ENCODE measurements at regions not wholly inside any gene's neighbourhood (a gene's known extent, or its start where the extent isn't known, plus 50 kb on each side); places are given as distances from the start of the nearest gene placed in this dataset.

DNA sequence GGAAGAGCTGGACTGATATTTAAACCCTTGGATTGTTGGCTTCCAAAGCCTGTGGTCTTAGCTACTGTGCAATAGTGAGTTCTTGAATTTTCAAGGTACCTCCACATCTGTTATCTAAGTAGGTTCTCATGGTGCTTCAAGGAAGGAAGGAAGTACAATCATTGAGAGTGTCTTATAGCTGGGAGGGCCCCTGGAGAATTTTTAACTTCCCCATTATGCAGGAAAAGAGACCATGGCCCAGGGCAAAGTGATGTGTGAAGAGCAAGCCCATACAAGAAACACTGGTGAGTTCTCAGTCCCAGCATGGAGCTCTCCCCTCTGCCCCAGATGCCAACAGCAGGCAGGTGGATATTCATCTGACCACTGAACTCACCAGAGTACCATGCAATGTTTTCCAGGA lies 169.0 kb upstream of the IRX6 start:
- Histone ChIP-seq H3K27ac (ENCODE audit: insufficient read depth, low read length) (no peak overlapping the region), H3K4me1 (ENCODE audit: control insufficient read depth, extremely low read depth, insufficient read depth, low read length) (no peaks in the 10 kb centered on the region), H2AFZ (ENCODE audit: low read length) (no peak overlapping the region), H3K4me3 (replicated peaks in 1 of 4; ENCODE audit: control extremely low read depth in 1 of 4, insufficient read depth in 1 of 4, low read depth in 3 of 4, low read length in 4 of 4) (no peak overlapping the region), H3K9me3 (ENCODE audit: control insufficient read depth, insufficient read depth, low read depth, low read length) (no peaks in the 10 kb centered on the region), H3K36me3 (ENCODE audit: control insufficient read depth, insufficient read depth, low read length) (no peaks in the 10 kb centered on the region), H3K4me2 (ENCODE audit: extremely low read depth, insufficient read depth, low read length) (no peak overlapping the region), H3K79me2 (ENCODE audit: control insufficient read depth, insufficient read depth, low read length) (no peaks in the 10 kb centered on the region), H4K20me1 (ENCODE audit: control insufficient read depth, extremely low read depth, insufficient read depth, low read length) (no peaks in the 10 kb centered on the region), H3K9ac (ENCODE audit: insufficient read depth, low read length) (no peak overlapping the region), H3K27me3 (ENCODE audit: control insufficient read depth, insufficient read depth, low read length) (no peaks in the 10 kb centered on the region)
- DNase-seq (ENCODE audit: low read depth in 2 of 2), result no peak
- TF ChIP-seq, protein P1, sequence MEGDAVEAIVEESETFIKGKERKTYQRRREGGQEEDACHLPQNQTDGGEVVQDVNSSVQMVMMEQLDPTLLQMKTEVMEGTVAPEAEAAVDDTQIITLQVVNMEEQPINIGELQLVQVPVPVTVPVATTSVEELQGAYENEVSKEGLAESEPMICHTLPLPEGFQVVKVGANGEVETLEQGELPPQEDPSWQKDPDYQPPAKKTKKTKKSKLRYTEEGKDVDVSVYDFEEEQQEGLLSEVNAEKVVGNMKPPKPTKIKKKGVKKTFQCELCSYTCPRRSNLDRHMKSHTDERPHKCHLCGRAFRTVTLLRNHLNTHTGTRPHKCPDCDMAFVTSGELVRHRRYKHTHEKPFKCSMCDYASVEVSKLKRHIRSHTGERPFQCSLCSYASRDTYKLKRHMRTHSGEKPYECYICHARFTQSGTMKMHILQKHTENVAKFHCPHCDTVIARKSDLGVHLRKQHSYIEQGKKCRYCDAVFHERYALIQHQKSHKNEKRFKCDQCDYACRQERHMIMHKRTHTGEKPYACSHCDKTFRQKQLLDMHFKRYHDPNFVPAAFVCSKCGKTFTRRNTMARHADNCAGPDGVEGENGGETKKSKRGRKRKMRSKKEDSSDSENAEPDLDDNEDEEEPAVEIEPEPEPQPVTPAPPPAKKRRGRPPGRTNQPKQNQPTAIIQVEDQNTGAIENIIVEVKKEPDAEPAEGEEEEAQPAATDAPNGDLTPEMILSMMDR (conservative IDR thresholded peaks at IDR 0.05 in 1 of 2, IDR thresholded peaks at IDR 0.05 in 1 of 2; ENCODE audit: low read depth in 1 of 2, low read length in 2 of 2), result no peak
- no peak for TF ChIP-seq EZH2 (IDR thresholded peaks at IDR 0.05; ENCODE audit: low read length, missing control alignments)

DNA sequence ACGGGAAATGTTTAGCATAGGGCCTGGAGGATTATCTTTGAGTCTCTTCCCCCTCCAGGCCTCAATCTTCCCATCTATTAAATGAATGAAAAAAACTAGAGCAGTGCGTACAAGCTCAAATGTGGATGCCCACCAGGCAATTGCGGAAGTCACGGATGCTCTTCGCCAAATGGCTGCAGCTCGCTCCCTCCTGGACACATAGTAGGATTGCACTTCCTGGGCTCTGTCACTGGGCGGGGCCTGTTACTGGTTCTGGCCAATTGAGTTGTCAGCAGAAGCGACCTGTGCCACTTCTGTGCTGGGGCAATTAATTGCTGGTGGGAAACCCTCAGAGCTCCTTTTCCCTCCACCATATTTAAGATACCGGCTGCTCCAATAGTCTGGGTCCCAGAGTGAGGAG lies 168.2 kb upstream of the IRX6 start:
- DNase-seq (ENCODE audit: low read depth in 2 of 2), result no peak
- no peak overlapping the region for H3K4me2 ChIP-seq (ENCODE audit: extremely low read depth, insufficient read depth, low read length)
- H3K9me3 ChIP-seq (ENCODE audit: control insufficient read depth, insufficient read depth, low read depth, low read length), result no peaks in the 10 kb centered on the region
- no peaks in the 10 kb centered on the region for H3K79me2 ChIP-seq (ENCODE audit: control insufficient read depth, insufficient read depth, low read length)
- TF ChIP-seq, protein P1 (conservative IDR thresholded peaks at IDR 0.05 in 1 of 2, IDR thresholded peaks at IDR 0.05 in 1 of 2; ENCODE audit: low read depth in 1 of 2, low read length in 2 of 2), result no peak
- no peak for TF ChIP-seq EZH2 (IDR thresholded peaks at IDR 0.05; ENCODE audit: low read length, missing control alignments)
- no peak overlapping the region for H3K27ac ChIP-seq (ENCODE audit: insufficient read depth, low read length)
- H3K4me3 ChIP-seq (replicated peaks in 1 of 4; ENCODE audit: control extremely low read depth in 1 of 4, insufficient read depth in 1 of 4, low read depth in 3 of 4, low read length in 4 of 4), result no peak overlapping the region
- H3K27me3 ChIP-seq (ENCODE audit: control insufficient read depth, insufficient read depth, low read length), result no peaks in the 10 kb centered on the region
- no peaks in the 10 kb centered on the region for H3K36me3 ChIP-seq (ENCODE audit: control insufficient read depth, insufficient read depth, low read length)
- no peak overlapping the region for H3K9ac ChIP-seq (ENCODE audit: insufficient read depth, low read length)
- H4K20me1 ChIP-seq (ENCODE audit: control insufficient read depth, extremely low read depth, insufficient read depth, low read length), result no peaks in the 10 kb centered on the region
- H3K4me1 ChIP-seq (ENCODE audit: control insufficient read depth, extremely low read depth, insufficient read depth, low read length), result no peaks in the 10 kb centered on the region
- H2AFZ ChIP-seq (ENCODE audit: low read length), result no peak overlapping the region

DNA sequence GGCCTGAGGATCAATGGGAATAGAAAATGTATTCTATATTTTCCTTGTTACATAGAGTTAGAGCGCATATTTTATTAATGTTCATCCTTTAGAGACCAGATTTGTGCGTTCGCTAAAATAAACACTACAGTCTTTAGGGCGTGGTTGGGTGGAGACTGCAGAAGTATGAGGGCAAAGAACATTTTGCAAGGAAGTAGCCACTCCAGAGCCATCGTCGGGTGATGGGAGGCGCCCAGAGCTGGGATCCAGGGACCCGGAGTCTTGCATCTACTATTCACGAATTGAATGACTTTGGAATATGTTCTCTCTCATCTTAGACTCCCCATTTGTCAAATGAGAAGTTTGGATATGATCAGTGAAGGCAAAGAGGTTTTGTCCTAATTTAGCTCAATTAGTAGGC lies 154.2 kb upstream of the IRX6 start:
- TF ChIP-seq, protein P1 (conservative IDR thresholded peaks at IDR 0.05 in 1 of 2, IDR thresholded peaks at IDR 0.05 in 1 of 2; ENCODE audit: low read depth in 1 of 2, low read length in 2 of 2), result no peak
- no peak for TF ChIP-seq EZH2 (IDR thresholded peaks at IDR 0.05; ENCODE audit: low read length, missing control alignments)
- no peaks in the 10 kb centered on the region for H3K36me3 ChIP-seq (ENCODE audit: control insufficient read depth, insufficient read depth, low read length)
- no peak overlapping the region for H3K9ac ChIP-seq (ENCODE audit: insufficient read depth, low read length)
- H3K4me2 ChIP-seq (ENCODE audit: extremely low read depth, insufficient read depth, low read length), result no peak overlapping the region
- no peak overlapping the region for H3K27ac ChIP-seq (ENCODE audit: insufficient read depth, low read length)
- H3K4me3 ChIP-seq (replicated peaks in 1 of 4; ENCODE audit: control extremely low read depth in 1 of 4, insufficient read depth in 1 of 4, low read depth in 3 of 4, low read length in 4 of 4), result no peak overlapping the region
- H3K4me1 ChIP-seq (ENCODE audit: control insufficient read depth, extremely low read depth, insufficient read depth, low read length), result no peaks in the 10 kb centered on the region
- no peaks in the 10 kb centered on the region for H3K27me3 ChIP-seq (ENCODE audit: control insufficient read depth, insufficient read depth, low read length)
- no peaks in the 10 kb centered on the region for H3K9me3 ChIP-seq (ENCODE audit: control insufficient read depth, insufficient read depth, low read depth, low read length)
- H4K20me1 ChIP-seq (ENCODE audit: control insufficient read depth, extremely low read depth, insufficient read depth, low read length), result no peaks in the 10 kb centered on the region
- no peaks in the 10 kb centered on the region for H3K79me2 ChIP-seq (ENCODE audit: control insufficient read depth, insufficient read depth, low read length)
- no peak overlapping the region for H2AFZ ChIP-seq (ENCODE audit: low read length)
- no peak for DNase-seq (ENCODE audit: low read depth in 2 of 2)

Data from fibroblast of lung (primary cell).